ENCODE measurements at regions not wholly inside any gene's neighbourhood (a gene's known extent, or its start where the extent isn't known, plus 50 kb on each side); places are given as distances from the start of the nearest gene placed in this dataset.

DNA sequence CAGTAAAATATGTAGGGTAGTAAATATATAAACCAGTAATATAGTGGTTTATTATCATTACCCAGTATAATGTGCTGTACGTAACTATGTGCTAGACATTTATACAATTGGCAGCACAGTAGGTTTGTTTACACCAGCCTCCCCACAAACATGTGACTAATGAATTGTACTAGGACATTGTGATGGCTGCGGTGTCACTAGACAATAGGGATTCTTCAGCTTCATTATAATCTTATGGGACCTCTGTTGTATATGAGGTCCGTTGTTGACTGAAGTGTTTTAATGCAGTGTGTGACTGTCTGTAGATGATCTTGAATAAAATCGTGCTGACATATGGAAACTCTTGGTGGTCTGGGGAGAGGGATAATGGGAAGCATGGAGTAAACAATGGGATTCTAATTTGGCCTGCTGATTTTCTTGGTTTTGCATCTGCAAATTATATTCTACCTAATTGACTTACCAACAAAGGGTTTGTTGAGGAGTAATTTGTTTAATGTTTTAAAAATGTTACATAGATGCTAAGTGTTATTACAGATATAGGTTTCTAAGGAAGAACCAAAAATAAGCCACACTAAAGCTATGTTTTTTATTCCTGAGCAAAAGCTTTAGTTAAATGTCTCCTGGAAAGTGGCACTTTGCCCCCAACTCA is 496.5 kb upstream of the TBL1XR1 start:
- TF ChIP-seq, protein P1, sequence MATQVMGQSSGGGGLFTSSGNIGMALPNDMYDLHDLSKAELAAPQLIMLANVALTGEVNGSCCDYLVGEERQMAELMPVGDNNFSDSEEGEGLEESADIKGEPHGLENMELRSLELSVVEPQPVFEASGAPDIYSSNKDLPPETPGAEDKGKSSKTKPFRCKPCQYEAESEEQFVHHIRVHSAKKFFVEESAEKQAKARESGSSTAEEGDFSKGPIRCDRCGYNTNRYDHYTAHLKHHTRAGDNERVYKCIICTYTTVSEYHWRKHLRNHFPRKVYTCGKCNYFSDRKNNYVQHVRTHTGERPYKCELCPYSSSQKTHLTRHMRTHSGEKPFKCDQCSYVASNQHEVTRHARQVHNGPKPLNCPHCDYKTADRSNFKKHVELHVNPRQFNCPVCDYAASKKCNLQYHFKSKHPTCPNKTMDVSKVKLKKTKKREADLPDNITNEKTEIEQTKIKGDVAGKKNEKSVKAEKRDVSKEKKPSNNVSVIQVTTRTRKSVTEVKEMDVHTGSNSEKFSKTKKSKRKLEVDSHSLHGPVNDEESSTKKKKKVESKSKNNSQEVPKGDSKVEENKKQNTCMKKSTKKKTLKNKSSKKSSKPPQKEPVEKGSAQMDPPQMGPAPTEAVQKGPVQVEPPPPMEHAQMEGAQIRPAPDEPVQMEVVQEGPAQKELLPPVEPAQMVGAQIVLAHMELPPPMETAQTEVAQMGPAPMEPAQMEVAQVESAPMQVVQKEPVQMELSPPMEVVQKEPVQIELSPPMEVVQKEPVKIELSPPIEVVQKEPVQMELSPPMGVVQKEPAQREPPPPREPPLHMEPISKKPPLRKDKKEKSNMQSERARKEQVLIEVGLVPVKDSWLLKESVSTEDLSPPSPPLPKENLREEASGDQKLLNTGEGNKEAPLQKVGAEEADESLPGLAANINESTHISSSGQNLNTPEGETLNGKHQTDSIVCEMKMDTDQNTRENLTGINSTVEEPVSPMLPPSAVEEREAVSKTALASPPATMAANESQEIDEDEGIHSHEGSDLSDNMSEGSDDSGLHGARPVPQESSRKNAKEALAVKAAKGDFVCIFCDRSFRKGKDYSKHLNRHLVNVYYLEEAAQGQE (IDR thresholded peaks at IDR 0.05; ENCODE audit: insufficient read depth in 1 of 2, low read depth in 2 of 2, low read length in 2 of 2), result no peak
- TF ChIP-seq FOXP2 (optimal IDR thresholded peaks at IDR 0.05; ENCODE audit: borderline replicate concordance, extremely low read depth, extremely low read length, insufficient read depth), result no peak
- TF ChIP-seq SIN3A (IDR thresholded peaks at IDR 0.05; ENCODE audit: borderline replicate concordance, insufficient read depth, low read length), result no peak
- TF ChIP-seq POLR2AphosphoS5 (IDR thresholded peaks at IDR 0.05; ENCODE audit: low read depth, low read length), result no peak
- no peak for TF ChIP-seq TAF1 (IDR thresholded peaks at IDR 0.05; ENCODE audit: borderline replicate concordance, insufficient read depth, low read length)

DNA sequence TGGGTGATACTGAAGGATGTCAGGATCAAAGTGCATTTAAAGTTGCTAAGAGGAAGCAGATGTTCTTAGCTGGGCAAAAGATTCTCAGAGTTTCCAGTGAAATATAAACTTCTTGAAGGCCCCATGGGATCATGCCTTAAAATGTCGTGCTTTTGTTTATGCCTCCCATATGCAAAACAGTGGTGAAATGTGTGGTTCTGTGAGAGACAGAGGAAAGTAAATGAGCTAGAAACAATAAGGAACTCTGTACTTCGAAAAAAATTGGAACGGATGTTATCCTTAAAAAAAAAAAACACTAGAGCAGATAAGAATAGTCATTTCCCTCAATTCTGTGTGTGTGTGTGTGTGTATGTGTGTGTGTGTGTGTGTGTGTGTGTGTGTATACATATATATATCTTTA is 497.0 kb upstream of the TBL1XR1 start:
- TF ChIP-seq, protein P1 (IDR thresholded peaks at IDR 0.05; ENCODE audit: insufficient read depth in 1 of 2, low read depth in 2 of 2, low read length in 2 of 2), result no peak
- TF ChIP-seq TAF1 (IDR thresholded peaks at IDR 0.05; ENCODE audit: borderline replicate concordance, insufficient read depth, low read length) (no peak), POLR2AphosphoS5 (IDR thresholded peaks at IDR 0.05; ENCODE audit: low read depth, low read length) (no peak), SIN3A (IDR thresholded peaks at IDR 0.05; ENCODE audit: borderline replicate concordance, insufficient read depth, low read length) (no peak), FOXP2 (optimal IDR thresholded peaks at IDR 0.05; ENCODE audit: borderline replicate concordance, extremely low read depth, extremely low read length, insufficient read depth) (no peak)

DNA sequence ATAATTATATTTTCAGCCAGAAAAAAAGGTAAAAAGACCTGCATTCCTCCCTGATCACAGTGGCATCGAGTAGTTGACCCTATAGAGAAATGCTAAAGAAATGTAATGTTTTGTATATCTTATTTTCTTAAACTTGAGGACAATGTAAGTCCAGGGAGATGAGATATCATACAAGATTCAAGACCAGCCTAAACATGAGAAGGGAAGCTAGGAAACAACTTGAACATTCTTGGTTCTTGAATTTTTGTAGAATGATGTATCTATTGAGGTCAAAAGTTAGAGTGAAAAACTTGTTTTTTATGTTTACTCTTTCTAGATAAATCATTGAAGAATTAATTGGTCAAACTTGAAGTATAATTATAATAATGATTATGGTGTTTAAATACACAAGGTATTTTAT is 497.7 kb upstream of the TBL1XR1 start:
- TF ChIP-seq TAF1 (IDR thresholded peaks at IDR 0.05; ENCODE audit: borderline replicate concordance, insufficient read depth, low read length), result no peak
- no peak for TF ChIP-seq POLR2AphosphoS5 (IDR thresholded peaks at IDR 0.05; ENCODE audit: low read depth, low read length)
- no peak for TF ChIP-seq SIN3A (IDR thresholded peaks at IDR 0.05; ENCODE audit: borderline replicate concordance, insufficient read depth, low read length)
- no peak for TF ChIP-seq FOXP2 (optimal IDR thresholded peaks at IDR 0.05; ENCODE audit: borderline replicate concordance, extremely low read depth, extremely low read length, insufficient read depth)
- TF ChIP-seq, protein P1 (IDR thresholded peaks at IDR 0.05; ENCODE audit: insufficient read depth in 1 of 2, low read depth in 2 of 2, low read length in 2 of 2), result no peak

DNA sequence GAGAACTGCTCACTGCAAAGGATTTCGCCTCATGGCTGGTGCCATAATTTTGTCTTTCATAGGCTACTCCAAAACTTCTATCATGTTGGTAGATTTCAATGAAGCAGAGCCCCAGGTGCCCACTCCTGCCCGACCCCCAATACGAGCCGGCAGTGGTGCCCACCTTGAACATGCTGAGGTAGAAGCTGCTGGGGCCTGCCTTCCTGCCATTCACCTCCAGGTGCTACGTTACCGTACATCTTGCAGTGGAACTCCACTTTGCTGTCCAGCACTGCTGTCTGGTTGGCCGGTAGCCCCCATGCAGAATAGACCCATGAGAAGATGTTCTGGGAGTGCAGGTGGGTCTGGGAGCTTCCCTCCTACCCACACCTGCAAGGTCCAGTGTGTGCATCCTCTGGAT is 502.8 kb upstream of the TBL1XR1 start:
- TF ChIP-seq SIN3A (IDR thresholded peaks at IDR 0.05; ENCODE audit: borderline replicate concordance, insufficient read depth, low read length) (no peak), POLR2AphosphoS5 (IDR thresholded peaks at IDR 0.05; ENCODE audit: low read depth, low read length) (no peak), FOXP2 (optimal IDR thresholded peaks at IDR 0.05; ENCODE audit: borderline replicate concordance, extremely low read depth, extremely low read length, insufficient read depth) (no peak), TAF1 (IDR thresholded peaks at IDR 0.05; ENCODE audit: borderline replicate concordance, insufficient read depth, low read length) (no peak)
- TF ChIP-seq, protein P1 (IDR thresholded peaks at IDR 0.05; ENCODE audit: insufficient read depth in 1 of 2, low read depth in 2 of 2, low read length in 2 of 2), result no peak
